ENCODE measurements at regions not wholly inside any gene's neighbourhood (a gene's known extent, or its start where the extent isn't known, plus 50 kb on each side); places are given as distances from the start of the nearest gene placed in this dataset.

DNA sequence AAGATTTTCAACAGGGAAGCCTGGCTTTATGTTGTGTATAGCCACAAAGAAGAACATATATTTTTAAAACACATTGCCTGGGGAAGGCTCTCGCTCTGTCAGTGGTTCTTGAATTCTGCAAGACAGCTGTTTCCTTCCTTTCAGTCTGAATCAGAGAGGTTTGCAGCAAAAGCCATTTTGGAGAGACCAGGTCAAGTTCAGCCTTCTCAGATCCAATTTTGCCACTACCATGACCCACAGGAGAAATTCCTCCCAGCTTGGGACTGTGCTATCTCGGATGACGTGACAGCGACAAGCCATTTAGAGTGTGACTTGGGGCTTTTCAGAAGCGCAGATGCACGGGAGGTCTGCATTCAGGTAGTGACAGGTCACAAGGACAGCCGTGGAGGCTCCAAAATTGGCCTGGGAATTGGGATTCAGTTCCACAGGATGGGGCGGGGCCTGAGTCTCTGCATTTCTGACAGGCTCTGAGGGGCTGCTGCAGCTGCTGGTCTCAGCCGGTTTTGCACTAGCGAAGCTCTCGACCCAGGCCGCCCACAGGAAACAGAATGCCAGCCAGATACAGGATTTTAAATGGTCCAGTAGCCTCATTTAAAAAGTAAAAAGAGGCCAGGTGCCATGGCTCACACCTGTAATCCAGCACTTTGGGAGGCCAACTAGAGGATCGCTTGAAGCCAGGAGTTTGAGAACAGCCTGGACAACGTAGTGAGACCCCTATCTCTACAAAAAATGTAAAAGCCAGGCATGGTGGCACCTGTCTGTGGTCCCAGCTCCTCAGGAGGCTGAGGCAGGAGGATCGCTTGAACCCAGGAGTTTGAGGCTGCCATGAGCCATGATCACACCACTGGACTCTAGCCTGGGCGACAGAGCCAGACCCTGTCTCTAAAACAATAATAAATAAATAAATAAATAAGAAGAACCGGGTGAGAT lies 196.6 kb upstream of the CIBAR2 start:
- Histone ChIP-seq H3K9me2 (ENCODE audit: insufficient read depth) (no peaks in the 10 kb centered on the region), H3K79me2 (ENCODE audit: insufficient read depth) (peaks cover 67% of the 10 kb centered on the region), H3K9me3 (ENCODE audit: low read depth) (no peaks in the 10 kb centered on the region), H3K27me3 (replicated peaks; ENCODE audit: insufficient read depth) (no peaks in the 10 kb centered on the region), H3K27ac (no peak overlapping the region), H3K36me3 (ENCODE audit: low read depth) (no peaks in the 10 kb centered on the region), H3K9ac (no peak overlapping the region), H2AFZ (no peak overlapping the region), H3F3A (ENCODE audit: insufficient read depth) (peaks cover 11% of the 10 kb centered on the region; the same call in 1 of the 2 replicates), H3K4me1 (ENCODE audit: insufficient read depth) (peaks cover 12% of the 10 kb centered on the region), H3K4me2 (ENCODE audit: unreplicated experiment) (no peak overlapping the region), H4K20me1 (ENCODE audit: insufficient read depth) (no peaks in the 10 kb centered on the region), H3K4me3 (no peak overlapping the region)
- 87 to 89% methylated on average over 16 to 17 of the region's 17 CpGs for WGBS, 2 experiments (ENCODE audit: low coverage in 1 of 2, low lambda C conversion rate in 2 of 2, missing lambda C conversion rate in 2 of 2)
- in situ Hi-C loops (cut with MboI): no loop called here
- no peak for TF ChIP-seq EZH2phosphoT487 (IDR thresholded peaks at IDR 0.05; ENCODE audit: insufficient read depth, low read depth)
- TF ChIP-seq EZH2 (IDR thresholded peaks at IDR 0.05; ENCODE audit: insufficient read depth, poor library complexity, severe bottlenecking): no peak
- DNase-seq: no peak

GRCh38 chr16:85309656-85310587 lies 197.7 kb upstream of the CIBAR2 start:
- H3K27me3 ChIP-seq (replicated peaks; ENCODE audit: insufficient read depth): no peaks in the 10 kb centered on the region
- H3K36me3 ChIP-seq (ENCODE audit: low read depth): no peaks in the 10 kb centered on the region
- peaks cover 12% of the 10 kb centered on the region for H3K4me1 ChIP-seq (ENCODE audit: insufficient read depth)
- no peak for TF ChIP-seq EZH2 (IDR thresholded peaks at IDR 0.05; ENCODE audit: insufficient read depth, poor library complexity, severe bottlenecking)
- DNase-seq: no peak
- H4K20me1 ChIP-seq (ENCODE audit: insufficient read depth): no peaks in the 10 kb centered on the region
- no peak overlapping the region for H3K4me2 ChIP-seq (ENCODE audit: unreplicated experiment)
- H2AFZ ChIP-seq: no peak overlapping the region
- peaks cover 68% of the 10 kb centered on the region for H3K79me2 ChIP-seq (ENCODE audit: insufficient read depth)
- peaks cover 11% of the 10 kb centered on the region; the same call in 1 of the 2 replicates for H3F3A ChIP-seq (ENCODE audit: insufficient read depth)
- in situ Hi-C loops (cut with MboI): no loop called here
- H3K9me2 ChIP-seq (ENCODE audit: insufficient read depth): no peaks in the 10 kb centered on the region
- H3K9ac ChIP-seq: no peak overlapping the region
- H3K9me3 ChIP-seq (ENCODE audit: low read depth): no peaks in the 10 kb centered on the region
- WGBS, 2 experiments (ENCODE audit: low coverage in 1 of 2, low lambda C conversion rate in 2 of 2, missing lambda C conversion rate in 2 of 2): 71 to 79% methylated on average over 30 to 37 of the region's 37 CpGs
- no peak overlapping the region for H3K27ac ChIP-seq
- no peak overlapping the region for H3K4me3 ChIP-seq

DNA sequence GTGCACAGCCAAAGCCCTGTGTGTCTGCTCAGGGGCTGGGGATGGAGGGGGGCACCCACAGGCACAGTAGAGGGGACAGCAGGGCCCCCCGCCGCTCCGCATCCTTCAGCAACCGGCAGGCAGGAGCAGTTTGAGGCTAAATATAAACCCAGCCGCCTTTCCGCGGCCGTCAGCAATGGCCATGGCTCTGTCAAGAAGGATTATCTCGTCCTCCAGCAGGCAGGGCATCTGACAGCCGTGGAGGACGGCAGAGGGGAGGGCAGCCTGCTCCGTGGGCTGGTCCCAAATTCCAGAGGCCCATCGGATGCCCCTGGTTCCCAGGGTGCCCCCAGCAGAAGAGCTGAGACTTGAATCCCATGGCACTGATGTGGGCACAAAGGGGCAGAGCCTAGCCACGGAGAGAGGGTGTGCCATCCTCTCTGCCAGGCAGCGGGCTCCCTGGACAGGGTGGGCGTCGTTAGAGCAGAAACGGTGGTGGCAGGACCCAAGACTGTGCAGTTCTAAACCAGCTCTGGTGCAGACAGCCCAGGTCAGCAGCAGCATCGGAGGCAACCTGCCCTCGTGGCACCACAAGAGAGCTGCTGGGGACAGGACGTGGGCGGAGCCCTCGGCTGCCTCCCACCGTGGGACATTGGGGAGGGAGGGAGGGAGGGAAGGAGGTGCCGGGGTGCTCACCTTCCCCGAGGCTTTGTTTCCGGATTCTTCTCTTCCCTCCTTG lies 198.8 kb upstream of the CIBAR2 start:
- WGBS, 2 experiments (ENCODE audit: low coverage in 1 of 2, low lambda C conversion rate in 2 of 2, missing lambda C conversion rate in 2 of 2): 85 to 87% methylated on average over 20 to 27 of the region's 27 CpGs
- TF ChIP-seq EZH2phosphoT487 (IDR thresholded peaks at IDR 0.05; ENCODE audit: insufficient read depth, low read depth): no peak
- no peak for TF ChIP-seq EZH2 (IDR thresholded peaks at IDR 0.05; ENCODE audit: insufficient read depth, poor library complexity, severe bottlenecking)
- Histone ChIP-seq H2AFZ (no peak overlapping the region), H3K4me1 (ENCODE audit: insufficient read depth) (peaks cover 6% of the 10 kb centered on the region), H3K4me3 (no peak overlapping the region), H4K20me1 (ENCODE audit: insufficient read depth) (no peaks in the 10 kb centered on the region), H3K27ac (no peak overlapping the region), H3K4me2 (ENCODE audit: unreplicated experiment) (no peak overlapping the region), H3K79me2 (ENCODE audit: insufficient read depth) (peaks cover 69% of the 10 kb centered on the region), H3K9me2 (ENCODE audit: insufficient read depth) (no peaks in the 10 kb centered on the region), H3F3A (ENCODE audit: insufficient read depth) (peaks cover 4% of the 10 kb centered on the region; the same call in 1 of the 2 replicates), H3K36me3 (ENCODE audit: low read depth) (no peaks in the 10 kb centered on the region), H3K27me3 (replicated peaks; ENCODE audit: insufficient read depth) (no peaks in the 10 kb centered on the region), H3K9me3 (ENCODE audit: low read depth) (no peaks in the 10 kb centered on the region), H3K9ac (no peak overlapping the region)
- no peak for DNase-seq
- in situ Hi-C loops (cut with MboI): no loop called here

GRCh38 chr16:85311741-85312140 lies 199.5 kb upstream of the CIBAR2 start:
- no peak overlapping the region for H3K4me2 ChIP-seq (ENCODE audit: unreplicated experiment)
- H3K9ac ChIP-seq: no peak overlapping the region
- peaks cover 70% of the 10 kb centered on the region for H3K79me2 ChIP-seq (ENCODE audit: insufficient read depth)
- WGBS, 2 experiments (ENCODE audit: low coverage in 1 of 2, low lambda C conversion rate in 2 of 2, missing lambda C conversion rate in 2 of 2): 87 to 92% methylated on average over 13 to 14 of the region's 14 CpGs
- no peak overlapping the region for H3K27ac ChIP-seq
- DNase-seq: no peak
- no peaks in the 10 kb centered on the region for H3K9me3 ChIP-seq (ENCODE audit: low read depth)
- H3K27me3 ChIP-seq (replicated peaks; ENCODE audit: insufficient read depth): no peaks in the 10 kb centered on the region
- in situ Hi-C loops (cut with MboI): no loop called here
- no peaks in the 10 kb centered on the region for H3F3A ChIP-seq (ENCODE audit: insufficient read depth)
- H3K4me3 ChIP-seq: no peak overlapping the region
- no peaks in the 10 kb centered on the region for H3K9me2 ChIP-seq (ENCODE audit: insufficient read depth)
- H2AFZ ChIP-seq: no peak overlapping the region
- no peaks in the 10 kb centered on the region for H3K36me3 ChIP-seq (ENCODE audit: low read depth)
- peaks cover under 1% of the 10 kb centered on the region for H3K4me1 ChIP-seq (ENCODE audit: insufficient read depth)
- no peaks in the 10 kb centered on the region for H4K20me1 ChIP-seq (ENCODE audit: insufficient read depth)
- no peak for TF ChIP-seq EZH2 (IDR thresholded peaks at IDR 0.05; ENCODE audit: insufficient read depth, poor library complexity, severe bottlenecking)
- TF ChIP-seq EZH2phosphoT487 (IDR thresholded peaks at IDR 0.05; ENCODE audit: insufficient read depth, low read depth): no peak
